SKM-1 treated with dmso at 0.1 percent for 144 hours (cell line): ENCODE measurements at regions not wholly inside any gene's neighbourhood (a gene's known extent, or its start where the extent isn't known, plus 50 kb on each side); places are given as distances from the start of the nearest gene placed in this dataset.

ENCODE experiments used
- DNase-seq: peaks from one replicate; lab custom pipeline; 2025; ENCODE audit not compliant: unreplicated experiment; lab: John Stamatoyannopoulos, UW

DNA sequence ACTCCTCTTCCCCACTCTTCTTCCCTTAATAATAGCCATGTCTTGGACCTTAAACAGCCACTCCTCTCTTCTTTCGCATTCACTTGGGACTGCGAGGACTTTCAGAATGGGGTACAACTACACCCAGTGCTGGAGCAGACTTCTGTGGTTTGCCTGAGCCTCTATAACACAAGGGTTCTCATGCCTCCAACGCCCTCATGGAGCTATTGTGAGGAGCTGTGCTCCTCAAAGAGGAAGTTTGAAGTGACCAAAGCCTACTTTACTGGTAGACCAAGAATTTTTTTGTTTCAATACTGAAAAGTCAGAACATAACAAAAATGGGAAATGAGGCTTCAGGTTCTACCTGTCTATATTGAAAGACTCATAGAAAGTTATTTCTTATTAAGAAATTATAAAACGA lies 316.4 kb downstream of the PIK3R1 start:
- DNase-seq: peak; percentile 6

DNA sequence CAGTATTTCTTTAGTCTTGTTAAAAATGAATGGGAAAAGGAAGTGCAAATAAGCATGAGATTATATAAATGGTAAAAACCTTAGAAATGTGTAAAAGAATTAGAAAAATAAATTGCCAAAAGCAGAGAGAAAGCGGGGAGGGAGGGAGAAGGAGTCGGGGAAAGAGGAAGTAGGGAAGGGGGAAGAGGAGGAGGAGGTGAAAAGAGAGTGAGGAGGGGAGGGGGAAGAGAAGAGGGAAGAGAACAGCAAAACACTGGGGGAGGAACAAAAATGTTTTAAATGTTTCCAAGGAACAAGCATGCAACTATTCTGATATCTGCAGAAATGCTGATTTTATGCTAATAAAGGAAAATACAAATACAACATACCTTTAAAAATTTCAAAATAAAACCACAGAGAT lies 317.5 kb downstream of the PIK3R1 start:
- peak; percentile 48 for DNase-seq

DNA sequence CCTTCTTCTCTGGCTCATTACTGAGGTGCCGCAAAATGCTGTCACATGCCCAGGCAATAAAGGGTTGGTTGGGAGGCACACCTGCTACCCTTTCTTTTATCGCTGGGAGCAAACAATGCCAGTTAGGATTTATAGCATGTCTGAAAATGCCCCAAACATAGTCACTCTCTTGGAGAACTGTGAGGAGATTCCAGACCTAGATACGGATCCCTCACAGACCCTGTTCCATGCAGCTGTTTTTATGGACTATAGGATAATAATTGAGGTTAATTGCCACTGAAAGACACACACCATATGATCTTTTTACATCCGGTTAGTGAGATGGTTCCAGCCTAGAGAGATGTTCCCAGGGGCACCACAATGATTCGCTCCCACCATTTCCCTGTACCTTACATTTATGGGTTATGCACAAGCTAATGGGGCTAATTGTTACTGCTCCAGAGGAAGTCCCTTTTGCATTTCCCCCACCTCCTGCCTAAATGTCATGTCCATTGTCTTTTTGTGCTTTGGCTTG lies 318.1 kb downstream of the PIK3R1 start:
- DNase-seq: no peak

DNA sequence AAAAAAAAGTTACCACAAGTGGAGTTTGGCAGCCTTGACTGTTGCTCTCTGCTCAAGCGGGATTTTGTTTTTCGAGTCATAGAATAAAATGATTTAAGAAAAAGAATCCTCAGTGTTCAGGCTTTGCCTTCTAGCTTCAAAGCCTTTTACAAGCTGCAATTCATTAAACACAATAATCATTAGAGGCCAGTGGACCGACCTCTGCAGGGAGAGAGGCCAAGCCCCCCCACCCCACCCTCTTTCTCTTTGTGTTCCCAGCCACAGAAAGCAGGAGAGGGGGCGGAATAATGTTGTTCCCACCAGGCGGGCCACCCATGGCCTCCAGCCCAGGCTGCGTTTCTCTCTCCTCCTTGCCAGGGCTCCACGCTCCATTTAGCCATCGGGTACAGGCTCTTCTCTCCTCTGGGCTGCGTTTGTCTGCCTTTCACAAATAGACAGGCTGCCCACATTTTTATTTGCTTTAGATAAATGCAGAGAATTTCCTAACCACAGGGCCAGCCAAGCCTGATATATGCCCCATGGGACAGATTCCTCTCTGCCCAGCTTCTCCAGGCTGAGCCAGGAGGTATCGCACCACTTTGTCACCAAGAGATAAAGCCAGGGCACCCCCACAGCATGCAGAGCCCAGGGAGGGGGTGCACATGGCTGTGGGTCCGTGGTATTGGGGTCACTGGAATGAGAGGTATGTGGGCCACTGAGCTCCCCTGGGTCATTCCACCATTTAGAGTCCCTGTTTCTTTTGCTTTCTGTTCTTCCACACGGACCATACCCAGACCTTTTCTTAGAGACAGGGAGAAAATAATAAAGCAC lies 318.8 kb downstream of the PIK3R1 start:
- DNase-seq: no peak

DNA sequence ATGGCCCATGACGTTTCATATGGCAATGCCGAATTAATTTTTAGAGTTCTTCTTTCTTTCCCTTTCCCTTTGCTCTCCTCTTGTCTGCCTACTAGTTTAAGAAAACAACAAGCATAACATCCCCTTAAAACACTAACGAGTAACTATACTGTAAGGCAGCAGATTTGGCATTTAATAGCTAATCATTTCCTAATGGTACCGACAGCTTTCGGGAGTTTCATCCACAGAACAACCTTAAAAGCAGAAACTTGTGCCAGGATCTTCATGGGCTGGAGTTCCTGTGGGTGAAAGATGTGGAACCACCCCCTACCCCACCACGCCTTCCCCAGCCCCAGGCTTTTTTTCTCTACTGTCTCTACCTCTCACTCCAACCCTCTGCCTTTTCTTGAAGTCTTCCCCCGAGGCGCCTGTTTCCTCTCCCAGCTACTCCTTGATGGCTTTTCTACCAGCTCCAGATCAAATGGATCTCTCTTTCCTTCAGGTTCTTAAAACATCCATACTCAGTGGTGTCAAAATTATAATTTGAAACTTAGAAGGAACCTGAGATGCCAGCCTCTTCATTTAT lies 319.5 kb downstream of the PIK3R1 start:
- no peak for DNase-seq

DNA sequence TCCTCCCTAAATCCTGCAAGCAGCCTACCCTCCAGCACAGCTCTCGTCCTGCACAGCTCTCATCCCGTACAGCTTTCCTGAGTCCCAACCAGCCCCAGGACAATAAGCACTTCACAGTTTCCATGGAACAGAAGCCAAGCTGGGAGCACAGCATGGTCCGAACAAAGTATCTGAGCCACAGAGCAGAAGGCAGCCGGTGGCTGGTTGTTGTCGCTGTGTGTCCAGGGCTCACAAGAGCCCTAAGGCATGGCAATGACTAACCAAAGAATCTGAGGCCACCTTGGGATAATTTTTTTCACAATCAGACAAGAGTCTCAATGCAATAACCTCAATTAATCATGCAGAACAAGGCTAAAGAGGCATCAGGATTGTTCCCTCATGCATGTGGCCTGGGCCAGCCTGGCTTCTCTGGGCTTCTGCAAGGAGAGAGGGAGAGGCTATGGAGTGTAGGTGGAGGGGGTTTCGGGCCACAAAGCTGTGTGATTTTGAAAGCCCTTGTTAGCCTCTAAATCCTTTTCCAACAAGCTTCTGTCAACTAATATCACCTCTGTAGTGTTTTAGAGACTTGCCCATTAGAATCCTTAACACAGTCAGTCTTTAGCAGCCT lies 323.4 kb downstream of the PIK3R1 start:
- DNase-seq: no peak

DNA sequence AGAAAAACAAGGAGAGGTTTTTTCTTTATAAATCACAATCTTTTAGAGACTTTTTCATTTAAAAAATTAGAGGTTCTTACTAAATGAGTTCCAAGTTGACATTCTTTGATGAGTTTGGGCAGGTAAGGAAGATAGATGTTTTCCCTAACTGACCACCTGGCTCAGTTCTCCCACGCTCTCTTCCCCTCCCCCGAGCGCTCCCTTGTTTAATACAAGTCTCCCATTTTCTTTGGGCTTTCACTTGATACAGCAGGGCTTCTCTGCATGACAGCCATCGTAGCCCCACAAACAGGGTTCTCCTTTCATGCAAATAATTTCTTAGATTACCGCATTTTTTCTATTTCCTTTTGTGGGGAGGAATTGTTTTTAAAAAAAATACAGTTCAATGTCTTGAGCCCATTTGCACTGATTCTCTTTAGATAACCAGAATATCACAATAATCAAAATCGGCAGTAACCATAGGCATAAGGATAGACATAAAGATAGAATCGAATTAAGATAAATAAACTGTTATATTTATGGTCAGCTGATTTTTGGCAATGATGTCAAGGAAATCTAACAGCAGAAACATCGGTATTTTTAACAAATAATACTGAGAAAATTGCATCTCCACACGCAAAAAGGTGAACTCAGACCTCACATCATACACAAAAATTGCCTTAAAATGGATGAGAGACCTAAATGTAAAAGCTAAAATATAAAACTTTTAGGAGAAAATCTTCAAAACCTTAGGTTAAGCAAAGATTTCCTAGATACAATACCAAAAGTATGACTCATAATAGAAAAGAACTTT lies 325.4 kb downstream of the PIK3R1 start:
- DNase-seq: no peak

DNA sequence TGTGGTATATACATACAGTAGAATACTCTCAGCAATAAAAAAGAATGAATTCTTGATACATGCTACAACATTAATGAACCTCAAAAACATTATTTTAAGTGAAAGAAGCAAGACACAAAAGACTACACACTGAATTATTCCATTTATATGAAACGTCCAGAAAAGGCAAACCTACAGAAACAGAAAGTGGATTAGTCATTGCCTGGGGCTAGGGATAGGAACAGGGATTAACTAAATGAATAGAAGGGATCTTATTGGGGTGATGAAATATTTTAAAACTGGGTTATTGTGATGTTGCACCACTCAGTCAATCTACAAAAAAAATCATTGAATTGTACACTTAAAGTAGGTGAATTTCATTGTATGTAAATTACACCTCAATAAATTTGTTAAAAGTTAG lies 326.7 kb downstream of the PIK3R1 start:
- no peak for DNase-seq

DNA sequence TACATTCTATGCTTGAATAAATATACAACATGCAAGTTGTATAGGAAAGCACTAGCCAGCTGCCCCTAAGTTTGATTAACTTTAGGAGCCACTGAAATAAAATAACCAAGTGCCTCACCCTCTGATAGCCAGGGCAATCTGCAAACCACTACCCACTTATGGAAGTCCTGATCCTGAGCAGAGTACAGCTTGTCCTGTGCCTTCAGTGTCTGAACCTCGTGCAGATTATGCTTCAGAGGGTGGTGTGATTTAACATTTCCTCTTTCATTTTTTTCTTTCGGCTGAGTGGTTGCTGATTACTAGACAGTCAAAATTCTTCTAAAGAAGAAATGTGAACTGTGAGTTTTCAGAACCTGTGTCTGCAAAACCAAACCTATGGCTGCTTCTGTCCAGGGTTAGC lies 327.7 kb downstream of the PIK3R1 start:
- no peak for DNase-seq

DNA sequence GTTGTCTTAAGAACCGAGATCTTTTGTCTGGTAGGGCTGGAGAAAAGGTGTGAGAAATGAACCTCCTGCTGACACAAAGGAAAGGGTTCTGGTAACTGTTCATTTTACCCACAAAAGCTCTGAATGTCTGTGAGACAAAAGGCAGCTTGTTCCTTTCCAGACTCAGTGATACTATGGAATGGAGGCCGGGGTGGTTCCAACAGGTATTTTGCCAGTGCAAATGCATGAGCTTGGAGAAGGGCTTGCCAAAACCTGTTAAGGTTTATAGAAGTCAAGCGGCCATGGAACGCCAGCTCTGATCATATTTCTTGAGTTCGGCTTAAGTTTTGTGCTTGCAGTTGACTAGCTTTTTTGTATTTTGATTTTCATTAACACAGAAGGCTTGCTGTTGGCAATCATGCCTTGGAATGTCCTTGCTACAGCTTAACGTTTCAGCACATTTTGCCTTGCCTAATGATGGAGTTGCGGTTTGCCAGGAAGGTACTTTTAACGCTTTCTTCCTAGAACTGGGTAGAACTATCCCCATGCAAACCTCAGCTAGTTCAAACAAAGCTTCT lies 328.6 kb downstream of the PIK3R1 start:
- no peak for DNase-seq

DNA sequence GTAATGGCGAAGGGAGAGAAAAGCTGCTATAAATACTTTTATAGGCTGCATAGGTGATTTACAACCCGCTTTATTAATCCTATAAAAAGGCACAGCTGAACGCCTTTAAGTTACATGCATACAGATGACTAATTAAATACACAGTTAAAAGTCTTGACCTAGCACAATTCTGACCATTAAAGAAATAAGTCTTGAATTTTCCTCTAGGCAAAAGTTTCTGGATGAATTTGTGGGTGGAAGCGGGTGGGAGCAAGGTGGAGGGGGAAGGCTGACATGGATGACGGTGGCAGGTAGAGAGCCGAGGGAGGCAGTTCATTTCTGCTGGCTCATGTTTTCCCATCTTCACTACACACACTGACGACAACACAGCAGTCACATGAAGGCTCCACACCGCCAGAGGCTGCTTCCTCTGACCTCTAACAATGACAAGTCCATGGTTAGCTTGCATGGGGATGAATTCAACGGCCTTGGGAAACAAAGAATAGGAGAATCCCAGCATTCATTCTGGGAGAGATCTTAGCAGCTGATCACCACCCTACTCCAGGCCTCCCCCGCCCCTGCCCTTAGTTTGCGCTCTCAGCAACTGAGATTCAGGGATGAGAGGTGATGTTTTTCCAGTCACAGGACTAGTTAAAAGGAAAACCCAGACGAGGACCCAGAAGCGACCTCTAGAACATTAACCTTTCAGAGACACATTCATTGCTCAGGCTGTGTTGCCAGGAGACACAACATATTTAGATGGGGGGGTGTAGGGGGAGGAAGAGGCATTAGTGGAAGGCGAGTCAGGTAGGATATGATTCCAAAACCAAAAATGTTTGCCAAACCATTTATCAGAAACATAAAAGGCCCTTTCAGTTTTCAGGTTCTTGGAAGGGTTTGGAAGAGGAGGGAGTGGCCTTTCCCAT lies 329.3 kb downstream of the PIK3R1 start:
- DNase-seq: no peak

DNA sequence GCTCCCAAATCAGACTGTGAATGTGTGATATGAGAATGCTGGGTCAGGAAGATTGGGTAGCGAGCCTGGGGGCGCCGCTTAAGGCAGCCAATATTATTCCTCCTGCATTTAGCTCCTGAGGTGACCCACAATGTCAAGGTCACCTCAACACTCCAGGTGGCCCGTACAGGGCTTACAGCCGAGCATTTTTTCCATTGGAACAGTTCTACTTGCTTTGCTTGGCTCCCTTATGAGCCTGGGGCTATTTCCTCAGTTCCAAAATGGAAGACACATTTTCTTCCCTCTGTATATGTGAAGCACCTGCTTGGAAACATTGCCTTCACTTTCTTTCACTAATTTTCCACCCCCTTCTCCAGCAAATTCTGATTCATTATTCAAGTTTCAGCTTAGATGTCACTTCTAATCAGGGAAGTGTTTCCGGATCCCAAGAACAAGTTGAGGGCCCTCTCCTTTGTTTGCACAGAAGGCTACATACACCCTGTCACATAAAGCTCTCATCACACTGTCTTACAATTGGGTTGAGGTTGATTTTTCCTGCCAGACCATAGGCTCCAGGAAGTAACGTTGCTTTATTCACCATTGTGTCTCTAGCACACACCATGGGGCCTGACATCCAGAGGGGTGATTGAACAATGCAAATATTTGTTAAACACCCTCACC lies 330.2 kb downstream of the PIK3R1 start:
- no peak for DNase-seq

DNA sequence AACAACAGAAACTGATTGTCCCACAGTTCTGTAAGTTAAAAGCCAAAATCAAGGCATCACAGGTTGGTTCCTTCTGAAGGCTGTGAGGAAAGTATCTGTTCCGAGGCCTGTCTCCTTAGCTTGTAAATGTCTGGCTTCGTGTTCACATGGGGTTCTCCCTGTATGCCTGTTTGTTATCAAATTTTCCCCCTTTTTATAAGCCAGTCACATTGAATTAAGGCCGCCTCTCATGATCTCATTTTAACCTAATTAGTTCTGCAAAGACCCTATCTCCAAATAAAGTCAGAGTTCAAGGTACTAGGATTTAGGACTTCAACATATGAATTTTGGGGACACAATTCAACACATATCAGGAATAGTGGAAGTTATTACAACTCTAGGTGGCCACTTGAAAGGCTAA lies 331.5 kb downstream of the PIK3R1 start:
- DNase-seq: no peak

DNA sequence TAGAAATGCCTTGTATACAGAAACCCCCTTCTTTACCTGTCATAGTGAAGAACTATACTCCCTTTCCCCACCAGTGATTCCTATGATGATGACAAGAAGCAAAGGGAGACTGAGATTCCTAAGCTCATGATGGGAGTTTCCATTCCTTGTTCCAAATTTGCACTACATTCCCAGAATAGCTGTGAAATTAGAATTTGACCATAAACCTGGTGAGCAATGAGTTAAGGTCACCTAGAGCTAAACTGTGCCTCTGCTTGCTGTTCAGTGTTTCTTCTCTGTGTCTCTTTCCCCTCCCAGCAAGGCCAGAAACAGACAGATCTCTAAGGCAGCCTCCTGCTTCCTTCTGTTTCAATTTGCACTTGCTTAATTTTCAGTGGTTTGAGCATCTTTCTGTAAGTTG lies 332.1 kb downstream of the PIK3R1 start:
- DNase-seq: no peak

DNA sequence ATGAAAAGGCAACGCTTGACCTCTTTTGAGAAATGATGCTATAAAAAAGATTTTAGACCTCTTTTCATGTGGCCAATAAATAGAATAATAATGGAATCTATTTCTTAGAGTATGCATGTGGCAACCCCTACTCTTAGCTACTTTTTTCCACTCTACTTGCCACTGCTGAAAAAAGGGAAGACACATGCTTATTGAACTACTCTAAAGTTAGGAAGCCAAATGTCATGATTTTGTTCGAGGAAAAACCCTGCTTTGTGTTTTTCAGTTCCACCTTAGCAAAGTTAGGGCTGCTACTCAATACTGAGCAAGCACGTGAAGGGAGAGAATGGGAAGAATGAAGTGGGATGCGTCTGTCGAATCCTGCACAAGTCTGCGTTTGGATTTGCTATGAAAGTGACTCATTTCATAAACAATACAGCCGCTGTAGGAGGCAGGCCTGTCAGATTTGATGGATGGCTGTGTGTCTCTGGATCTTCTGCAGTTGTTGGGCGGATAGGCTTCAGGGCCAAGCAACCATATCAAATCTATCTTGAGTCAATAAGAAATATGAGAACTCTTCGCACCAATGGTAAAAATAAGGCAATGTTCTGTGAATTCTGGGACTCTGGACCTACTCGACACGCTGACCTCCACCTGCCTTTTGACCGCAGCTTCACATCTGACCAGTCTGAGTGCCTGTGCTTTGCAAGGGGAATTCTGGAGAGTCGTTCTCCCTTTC lies 333.6 kb downstream of the PIK3R1 start:
- no peak for DNase-seq

DNA sequence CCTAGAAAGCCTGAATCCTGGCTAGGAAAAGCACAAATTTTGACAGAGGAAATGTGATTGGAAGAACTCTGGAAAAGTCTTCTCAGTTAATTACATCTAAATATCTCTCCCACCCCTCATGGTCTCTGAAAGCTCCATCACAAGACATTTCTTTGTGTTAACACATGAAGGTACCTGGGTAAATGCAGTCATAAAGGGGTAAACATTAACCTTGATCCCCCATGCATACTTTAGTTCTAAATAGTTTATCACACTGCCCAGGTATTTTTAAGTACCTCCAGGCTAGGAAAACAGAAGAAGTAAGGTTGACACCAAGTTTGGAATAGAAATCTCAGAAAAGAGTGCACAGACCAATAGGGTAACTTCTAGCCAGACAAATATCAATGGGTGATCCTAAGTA lies 334.5 kb downstream of the PIK3R1 start:
- DNase-seq: no peak

DNA sequence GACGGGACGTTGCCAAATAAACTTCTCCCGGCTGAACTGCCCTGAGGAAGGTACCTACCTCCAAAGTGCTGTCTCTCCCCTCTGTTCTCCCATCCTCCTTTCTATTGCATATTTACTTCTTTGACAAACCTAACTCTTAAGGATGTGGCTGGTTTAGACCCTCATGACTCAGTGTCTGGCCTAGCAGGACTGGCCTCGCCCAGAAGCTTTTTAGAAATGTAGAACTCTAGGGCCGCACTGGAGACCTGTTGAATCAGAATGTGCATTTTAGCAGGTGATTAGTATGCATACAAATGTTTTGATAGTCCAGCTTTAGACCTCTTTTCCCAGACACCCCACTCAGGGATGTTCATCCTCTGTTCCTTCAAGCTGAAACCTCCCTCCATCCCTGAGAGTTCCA lies 335.9 kb downstream of the PIK3R1 start:
- no peak for DNase-seq

DNA sequence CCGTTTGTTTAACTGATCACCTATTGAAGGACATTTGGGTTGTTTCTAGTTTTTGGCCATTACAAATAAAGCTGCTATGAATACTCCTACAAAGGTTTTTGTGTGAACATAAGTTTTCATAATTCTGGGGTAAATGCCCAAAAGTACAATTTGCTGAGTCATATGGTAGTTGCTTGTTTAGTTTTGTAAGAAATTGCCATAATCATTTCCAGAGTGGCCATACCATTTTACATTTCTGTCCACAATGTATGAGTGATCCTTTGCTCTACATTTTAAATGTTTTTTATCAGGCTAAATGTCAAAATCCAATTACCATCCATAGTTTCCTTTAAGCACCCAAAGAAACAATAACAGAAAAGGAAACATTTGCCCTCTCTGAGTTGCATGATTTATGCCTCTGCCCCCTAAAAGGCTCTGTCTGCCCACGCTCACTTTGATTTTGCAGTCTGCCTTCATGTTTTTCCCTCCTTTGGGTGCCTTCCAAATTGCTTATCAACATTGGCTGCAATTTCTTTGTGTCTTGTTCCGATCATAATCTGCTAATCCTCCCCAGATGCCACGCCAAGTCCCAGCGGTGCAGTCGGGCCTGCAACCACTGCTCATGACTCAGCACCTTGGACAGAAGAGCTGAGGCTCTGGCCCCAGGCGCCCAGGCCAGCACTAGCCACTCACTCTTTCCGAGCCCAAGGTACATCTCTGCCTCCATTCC lies 339.2 kb downstream of the PIK3R1 start:
- DNase-seq: no peak
